ENCODE measurements at regions not wholly inside any gene's neighbourhood (a gene's known extent, or its start where the extent isn't known, plus 50 kb on each side); places are given as distances from the start of the nearest gene placed in this dataset.

DNA sequence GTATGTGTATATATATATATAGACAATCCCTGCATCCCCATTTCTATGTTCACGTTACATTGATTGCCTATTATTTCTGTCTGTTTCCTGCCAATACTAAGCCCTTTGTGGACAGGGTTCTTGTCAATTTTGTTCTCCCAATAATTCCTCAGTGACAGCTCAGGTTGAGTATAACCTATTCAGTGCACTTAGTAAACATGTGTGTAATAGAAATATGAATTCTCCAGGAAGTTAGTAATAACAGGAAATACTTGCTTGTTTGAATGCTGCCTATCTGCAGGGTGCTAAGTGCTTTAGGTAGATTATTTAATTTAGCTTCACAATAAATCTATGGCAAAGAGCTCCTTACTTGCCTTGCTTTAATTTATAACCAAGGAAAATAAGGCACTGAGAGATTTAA, 52.8 kb upstream of the PTGFR start:
- H3K27me3 ChIP-seq (replicated peaks; ENCODE audit: insufficient read depth) = no peaks in the 10 kb centered on the region
- H3K36me3 ChIP-seq = no peaks in the 10 kb centered on the region
- intact Hi-C loops (cut with DNase I) = loop anchor here (10.0 kb wide), 1 partner anchor 47 kb away; no protein-coding TSS in a partner anchor
- TF ChIP-seq CTCF (IDR thresholded peaks at IDR 0.05) = no peak
- no peak for TF ChIP-seq POLR2AphosphoS5 (IDR thresholded peaks at IDR 0.05)
- no peak for TF ChIP-seq POLR2A (IDR thresholded peaks at IDR 0.05)
- H3K27ac ChIP-seq = no peak overlapping the region
- no peak overlapping the region for H3K4me3 ChIP-seq
- DNase-seq (ENCODE audit: low spot score) = no peak
- 91% methylated on average over 1 of the region's 1 CpG for WGBS
- H3K4me1 ChIP-seq (replicated peaks) = no peaks in the 10 kb centered on the region
- H3K9me3 ChIP-seq = no peaks in the 10 kb centered on the region

GRCh38 chr1:78440381-78440793, 50.4 kb upstream of the PTGFR start:
- intact Hi-C loops (cut with DNase I) = no loop called here
- H3K4me1 ChIP-seq (replicated peaks) = no peaks in the 10 kb centered on the region
- WGBS = 53% methylated on average over 2 of the region's 2 CpGs
- H3K36me3 ChIP-seq = no peaks in the 10 kb centered on the region
- no peak for TF ChIP-seq POLR2AphosphoS5 (IDR thresholded peaks at IDR 0.05)
- no peak overlapping the region for H3K4me3 ChIP-seq
- H3K27ac ChIP-seq = no peak overlapping the region
- DNase-seq (ENCODE audit: low spot score) = no peak
- H3K9me3 ChIP-seq = no peaks in the 10 kb centered on the region
- no peaks in the 10 kb centered on the region for H3K27me3 ChIP-seq (replicated peaks; ENCODE audit: insufficient read depth)

Small RNA genes in the stretch of these regions (small RNA-seq; reads per million reads assigned to genes)
- 0 reads per million in 2 donors for gene AC096531.1
- gene RNA5SP23 = 0.47 to 1.6 reads per million in 2 donors

Measured in prostate gland (tissue), 2 donors.